CD4-positive, alpha-beta T cell (primary cell): ENCODE measurements at regions not wholly inside any gene's neighbourhood (a gene's known extent, or its start where the extent isn't known, plus 50 kb on each side); places are given as distances from the start of the nearest gene placed in this dataset.

Source experiments
- ATAC-seq: fragments of 200-7000 bp; cut with Tn5 transposase; one replicate; pipeline ENCODE4 v1.10.0; 2022; ENCODE audit warnings: mild to moderate bottlenecking; ENCODE audit not compliant: poor library complexity
- CTCF ChIA-PET: fragments of 350-600 bp; sonication (Branson Sonifier 250); formaldehyde crosslinking; loops from one replicate; lab custom pipeline; 2021; ENCODE audit warnings: antibody characterized with exemption, inconsistent platforms; lab: Charles Lee
- POLR2A ChIA-PET: fragments of 350-600 bp; sonication (Branson Sonifier 250); formaldehyde crosslinking; loops from one replicate; lab custom pipeline; 2021; ENCODE audit warnings: antibody characterized with exemption, inconsistent platforms; lab: Charles Lee
- DNase-seq, 14 experiments: peaks; one replicate each; pipeline ENCODE4 v3.0.0-alpha.2; 2013 to 2020; ENCODE audit warnings: mixed read lengths in 2 of 14
- H3K27ac ChIP-seq, 2 donors: one replicate each; pipeline versions ENCODE4 v1.5.1 to v1.7.0; 2013; ENCODE audit warnings: low read length in 2 of 2, low read depth in 1 of 2, mild to moderate bottlenecking in 1 of 2
- H3K27me3 ChIP-seq, 2 experiments: 1 replicate in 1 of 2; 2 replicates in 1 of 2; pipeline versions ENCODE4 v1.6.1 to v1.7.0; 2013; ENCODE audit warnings: low read length in 2 of 2, control low read depth in 1 of 2, mild to moderate bottlenecking in 1 of 2, moderate library complexity in 1 of 2; ENCODE audit not compliant: insufficient read depth in 2 of 2, control insufficient read depth in 1 of 2
- H3K36me3 ChIP-seq: one replicate; pipeline ENCODE4 v1.6.1; 2013; ENCODE audit warnings: low read length, control low read depth; ENCODE audit not compliant: insufficient read depth
- H3K4me1 ChIP-seq: one replicate; pipeline ENCODE4 v1.6.1; 2013; ENCODE audit warnings: low read length, control low read depth; ENCODE audit not compliant: insufficient read depth
- H3K4me3 ChIP-seq: one replicate; pipeline ENCODE4 v1.5.1; 2013; ENCODE audit warnings: mild to moderate bottlenecking, low read length, moderate library complexity
- H3K9me3 ChIP-seq, 2 experiments: 1 replicate in 1 of 2; 2 replicates in 1 of 2; pipeline versions ENCODE4 v1.6.1 to v1.7.0; 2013; ENCODE audit warnings: low read length in 2 of 2, mild to moderate bottlenecking in 2 of 2, control low read depth in 1 of 2, moderate library complexity in 1 of 2; ENCODE audit not compliant: control insufficient read depth in 1 of 2, insufficient read depth in 1 of 2
- H3K27ac Mint-ChIP-seq: one replicate; pipeline ENCODE4 v1.8.0; 2020; ENCODE audit warnings: mixed read lengths
- H3K27me3 Mint-ChIP-seq: one replicate; pipeline ENCODE4 v1.8.0; 2021; ENCODE audit warnings: mixed read lengths
- H3K36me3 Mint-ChIP-seq: one replicate; pipeline ENCODE4 v1.8.0; 2021; ENCODE audit warnings: low read depth, mixed read lengths
- H3K4me1 Mint-ChIP-seq: one replicate; pipeline ENCODE4 v1.8.0; 2021; ENCODE audit warnings: low read depth, mixed read lengths
- H3K4me3 Mint-ChIP-seq: one replicate; pipeline ENCODE4 v1.8.0; 2020; ENCODE audit warnings: mild to moderate bottlenecking, mixed read lengths
- H3K9me3 Mint-ChIP-seq: one replicate; pipeline ENCODE4 v1.8.0; 2020; ENCODE audit warnings: mixed read lengths
- CTCF ChIP-seq: fragments of 200-600 bp; IDR thresholded peaks from one replicate; pipeline ENCODE4 v1.8.0; 2022; ENCODE audit warnings: antibody characterized with exemption, mild to moderate bottlenecking
- intact Hi-C, 2 experiments: fragments of 100-400 bp; cut with DNase I in 1 of 2; cut with micrococcal nuclease in 1 of 2; formaldehyde crosslinking; loops; one replicate each; pipeline versions ENCODE4 v1.15.1 to v1.9.0; 2023 to 2025; cut with DNase I, micrococcal nuclease

- TF ChIP-seq CTCF, result no peak
- POLR2A ChIA-PET, result no interaction called here
- Mint-ChIP-seq H3K9me3 (no peaks in the 10 kb centered on the region), H3K4me1 (no peaks in the 10 kb centered on the region), H3K36me3 (no peaks in the 10 kb centered on the region), H3K27me3 (peaks cover 37% of the 10 kb centered on the region), H3K27ac (no peak overlapping the region), H3K4me3 (no peak overlapping the region)
- H3K27ac ChIP-seq, result no peak overlapping the region
- H3K4me3 ChIP-seq, result no peak overlapping the region
- no peak for ATAC-seq
- H3K9me3 ChIP-seq, result no peaks in the 10 kb centered on the region
- peaks cover 0 to 4% of the 10 kb centered on the region in 2 experiments for H3K27me3 ChIP-seq
- intact Hi-C loops, result no loop called here
- H3K4me1 ChIP-seq, result no peaks in the 10 kb centered on the region
- DNase-seq, result no peak
- CTCF ChIA-PET, result interaction anchor here (0.6 kb wide), 1 partner anchor 18 kb away, joined by 5 read pairs; no protein-coding TSS in a partner anchor
- no peaks in the 10 kb centered on the region for H3K36me3 ChIP-seq
Measured at GRCh38 chr20:54308804-54309203, 100.9 kb downstream of the PFDN4 start.

GRCh38 chr20:54318892-54319291 lies 111.0 kb downstream of the PFDN4 start:
- no peaks in the 10 kb centered on the region for H3K9me3 ChIP-seq
- no peak overlapping the region for H3K27ac ChIP-seq
- Mint-ChIP-seq H3K9me3 (no peaks in the 10 kb centered on the region), H3K4me3 (no peak overlapping the region), H3K36me3 (no peaks in the 10 kb centered on the region), H3K27ac (no peak overlapping the region), H3K27me3 (peaks cover 33% of the 10 kb centered on the region), H3K4me1 (no peaks in the 10 kb centered on the region)
- no peaks in the 10 kb centered on the region for H3K36me3 ChIP-seq
- TF ChIP-seq CTCF, result no peak
- POLR2A ChIA-PET, result no interaction called here
- intact Hi-C loops, result no loop called here
- ATAC-seq, result no peak
- no peak overlapping the region for H3K4me3 ChIP-seq
- H3K27me3 ChIP-seq, result no peaks in the 10 kb centered on the region
- CTCF ChIA-PET, result no interaction called here
- no peak for DNase-seq
- no peaks in the 10 kb centered on the region for H3K4me1 ChIP-seq

GRCh38 chr20:54320148-54320607 lies 112.3 kb downstream of the PFDN4 start:
- DNase-seq (no peak), ATAC-seq (no peak)
- Mint-ChIP-seq H3K9me3 (no peaks in the 10 kb centered on the region), H3K4me1 (no peaks in the 10 kb centered on the region), H3K4me3 (no peak overlapping the region), H3K36me3 (no peaks in the 10 kb centered on the region), H3K27ac (no peak overlapping the region), H3K27me3 (peaks cover 28% of the 10 kb centered on the region)
- no peak overlapping the region for H3K27ac ChIP-seq
- no peak for TF ChIP-seq CTCF
- no peaks in the 10 kb centered on the region for H3K4me1 ChIP-seq
- H3K9me3 ChIP-seq, result no peaks in the 10 kb centered on the region
- intact Hi-C loops, result no loop called here
- H3K27me3 ChIP-seq, result no peaks in the 10 kb centered on the region
- no peak overlapping the region for H3K4me3 ChIP-seq
- H3K36me3 ChIP-seq, result no peaks in the 10 kb centered on the region
- CTCF ChIA-PET, result no interaction called here
- POLR2A ChIA-PET, result no interaction called here
